GM18502 (cell line): ENCODE measurements at regions not wholly inside any gene's neighbourhood (a gene's known extent, or its start where the extent isn't known, plus 50 kb on each side); places are given as distances from the start of the nearest gene placed in this dataset.
"Not testable (repeated sequence)": the region's sequence is repeated elsewhere in the genome, so short reads cannot be mapped to it uniquely, and the experiment has no call there.

ENCODE experiments used
- ATAC-seq: cut with Tn5 transposase; IDR thresholded peaks from one replicate; pipeline ENCODE4 v1.9.1; 2021; ENCODE audit warnings: mild to moderate bottlenecking; ENCODE audit not compliant: unreplicated experiment, poor library complexity

- ATAC-seq: no peak
Measured at GRCh38 chr6:88459189-88459588, 293.0 kb upstream of the CNR1 start.

DNA sequence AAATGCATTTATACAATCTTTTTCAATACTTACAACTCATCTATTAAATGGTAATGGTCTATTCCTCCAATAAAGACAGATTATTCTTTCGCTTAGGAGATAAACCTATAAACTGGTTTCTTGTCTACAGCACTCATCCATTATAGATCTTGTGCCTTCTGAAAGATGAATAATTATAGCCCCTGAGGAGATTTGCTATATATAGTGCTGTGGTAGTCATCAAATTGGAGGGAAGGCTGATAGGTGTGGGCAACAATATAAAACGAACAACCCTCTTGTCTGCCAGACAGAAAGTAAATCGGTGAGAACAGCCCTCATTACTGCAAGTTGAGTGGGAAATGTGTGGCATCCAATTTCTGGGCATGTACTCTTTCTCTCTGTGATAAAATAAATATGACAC is 292.5 kb upstream of the CNR1 start:
- no peak for ATAC-seq

DNA sequence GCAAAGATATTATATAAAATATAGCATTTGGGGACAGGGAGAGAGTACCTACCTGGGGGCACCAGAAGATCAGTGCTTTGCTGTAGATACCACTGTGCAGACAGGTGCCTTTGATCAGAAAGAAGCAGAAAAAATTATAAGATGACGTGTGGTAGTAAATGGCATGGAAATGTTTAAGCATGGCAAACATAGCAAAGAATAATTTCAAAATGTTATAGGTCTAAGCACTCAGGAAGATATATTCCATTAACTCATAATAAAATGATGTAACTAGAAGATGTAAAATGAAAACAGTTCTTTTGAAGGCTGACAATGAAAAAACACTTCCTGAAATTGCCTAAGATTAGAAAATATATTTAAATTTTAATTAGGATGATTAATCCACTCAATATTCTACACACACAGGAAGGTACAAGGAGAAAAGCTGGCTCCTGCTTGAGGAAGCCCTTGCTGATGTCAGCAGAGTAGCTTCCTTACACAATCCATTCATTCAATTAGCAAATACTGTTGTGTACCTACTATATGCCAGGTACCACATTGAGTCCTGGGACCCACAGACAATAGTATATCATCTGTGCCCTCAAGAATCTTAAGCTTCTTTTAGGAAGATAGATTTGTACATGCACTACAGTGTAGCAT is 290.2 kb upstream of the CNR1 start:
- no peak for ATAC-seq

GRCh38 chr6:88455317-88455716 is 289.2 kb upstream of the CNR1 start:
- no peak for ATAC-seq

DNA sequence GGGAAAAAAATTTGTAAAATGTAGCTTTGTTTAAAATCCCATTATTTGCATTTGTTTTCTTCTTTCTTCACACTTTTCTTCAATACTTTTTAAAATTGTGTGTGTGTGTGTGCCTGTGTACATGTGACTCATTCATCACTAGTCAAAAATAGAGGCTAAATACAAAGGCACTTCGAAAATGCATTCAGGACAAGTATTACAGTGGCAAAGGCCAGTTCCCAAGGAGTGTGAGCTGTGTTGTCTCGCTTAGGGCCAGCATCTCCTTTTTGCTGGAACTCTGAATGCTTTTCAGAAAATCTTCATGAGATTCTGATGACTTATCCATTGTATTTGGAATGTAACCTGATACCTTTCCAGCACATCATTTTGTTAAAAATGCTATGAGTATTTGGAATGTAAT is 288.5 kb upstream of the CNR1 start:
- ATAC-seq: no peak

- ATAC-seq: no peak
Measured at GRCh38 chr6:88449770-88450169, 283.6 kb upstream of the CNR1 start.

- ATAC-seq: no peak
Measured at GRCh38 chr6:88445188-88445965, 279.2 kb upstream of the CNR1 start.

DNA sequence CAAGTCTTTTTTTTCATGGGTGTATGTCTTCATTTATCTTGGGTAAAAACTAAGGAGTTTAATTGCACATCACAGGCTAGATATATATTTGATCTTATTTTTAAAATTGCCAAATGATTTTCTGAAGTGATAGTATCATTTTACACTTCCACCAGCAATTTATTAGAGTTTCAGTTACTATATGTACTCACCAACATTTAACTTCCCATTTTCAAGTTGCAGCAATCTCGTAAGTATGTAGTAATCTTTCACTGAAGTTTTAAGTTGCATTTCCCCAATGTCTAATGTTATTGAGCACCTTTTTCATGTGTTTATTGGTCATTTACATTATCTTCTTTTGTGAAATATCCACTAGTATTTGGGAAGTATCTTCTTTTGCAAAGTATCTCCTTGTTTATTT is 277.4 kb upstream of the CNR1 start:
- no peak for ATAC-seq

DNA sequence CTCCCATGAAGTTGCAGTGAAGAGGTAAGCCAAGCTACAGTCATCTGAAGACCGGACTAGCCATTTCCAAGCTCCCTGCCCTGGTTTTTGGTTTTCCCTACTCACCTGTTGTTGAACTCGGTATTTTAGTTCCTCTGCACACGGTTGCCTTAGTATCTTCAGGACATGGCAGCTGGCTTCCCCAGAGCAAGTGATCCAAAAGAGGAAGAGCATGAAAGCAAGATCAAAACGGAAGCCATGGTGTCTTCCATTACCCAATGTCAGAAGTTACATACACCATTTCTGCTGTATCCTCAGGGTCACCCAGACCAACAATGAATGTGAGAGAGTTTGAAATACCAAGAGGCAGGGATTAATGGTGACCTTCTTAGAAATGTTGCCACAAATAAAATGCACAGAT is 276.6 kb upstream of the CNR1 start:
- ATAC-seq: no peak

GRCh38 chr6:88441346-88441745 is 275.2 kb upstream of the CNR1 start:
- ATAC-seq: no peak

GRCh38 chr6:88428068-88428467 is 261.9 kb upstream of the CNR1 start:
- no peak for ATAC-seq

- ATAC-seq: no peak
Measured at GRCh38 chr6:88426005-88426404, 259.9 kb upstream of the CNR1 start.

GRCh38 chr6:88422831-88423230 is 256.7 kb upstream of the CNR1 start:
- ATAC-seq: no peak

- ATAC-seq: not testable (repeated sequence)
Measured at GRCh38 chr6:88420967-88421488, 254.9 kb upstream of the CNR1 start.

DNA sequence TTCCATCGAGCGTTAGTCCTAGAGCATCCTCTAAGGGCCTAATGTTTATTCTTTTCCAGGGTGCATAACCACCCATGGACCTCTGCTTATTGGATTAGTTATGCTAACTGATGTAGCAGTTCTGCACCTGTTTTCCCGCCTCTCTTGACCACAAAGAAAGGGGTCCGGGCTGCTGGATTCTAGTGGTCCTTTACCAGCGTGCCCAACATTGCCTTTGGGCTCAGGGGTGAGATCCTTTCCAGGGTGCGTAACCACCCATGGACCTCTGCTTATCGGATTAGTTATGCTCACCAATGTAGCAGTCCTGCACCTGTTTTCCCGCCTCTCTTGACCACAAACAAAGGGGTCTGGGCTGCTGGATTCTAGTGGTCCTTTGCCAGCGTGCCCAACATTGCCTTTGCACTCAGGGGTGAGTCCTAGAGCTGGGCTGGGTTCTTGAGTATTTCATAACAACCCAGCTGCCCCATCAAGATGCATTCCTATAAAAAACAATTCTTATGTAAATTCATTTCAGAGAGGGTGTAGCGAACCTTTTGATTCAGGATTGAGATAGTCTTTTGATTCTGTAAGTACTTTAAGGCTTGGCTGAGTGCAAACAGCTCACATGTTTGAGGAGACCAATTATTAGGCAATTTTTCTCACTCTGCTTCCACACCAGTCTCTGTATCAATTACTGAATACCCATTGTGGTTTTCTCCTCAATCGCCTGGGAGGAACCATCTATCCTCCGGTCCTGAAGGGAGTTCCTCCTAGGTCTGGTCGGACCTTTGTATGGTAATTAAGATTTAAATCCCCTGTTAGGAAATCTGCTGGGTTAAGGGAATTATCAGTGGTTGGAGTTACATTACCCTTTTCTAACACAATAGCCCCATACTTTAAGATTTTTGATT is 253.0 kb upstream of the CNR1 start:
- ATAC-seq: not testable (repeated sequence)

DNA sequence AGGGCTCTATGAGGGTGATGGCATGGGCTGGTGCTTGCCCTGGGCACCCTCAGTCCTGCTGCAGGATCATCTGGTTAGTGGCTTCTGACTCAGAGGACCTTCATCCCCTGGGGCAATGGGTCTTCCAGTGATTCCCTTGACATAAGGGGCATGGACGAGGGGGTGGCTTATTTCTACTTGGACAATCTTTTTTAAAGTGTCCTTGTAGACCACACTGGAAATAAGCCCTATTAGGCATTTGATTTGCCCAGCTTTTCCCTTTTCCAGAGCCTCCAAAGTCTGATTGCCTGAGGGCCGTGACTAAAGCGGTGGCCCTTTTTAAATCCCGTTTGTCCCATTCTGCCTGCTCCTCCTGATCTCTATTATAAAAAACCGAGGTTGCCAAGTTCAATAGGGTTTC is 251.2 kb upstream of the CNR1 start:
- ATAC-seq: not testable (repeated sequence)

- ATAC-seq: no peak
Measured at GRCh38 chr6:88413459-88413858, 247.3 kb upstream of the CNR1 start.

GRCh38 chr6:88408355-88408754 is 242.2 kb upstream of the CNR1 start:
- not testable (repeated sequence) for ATAC-seq

- ATAC-seq: not testable (repeated sequence)
Measured at GRCh38 chr6:88406674-88407073, 240.5 kb upstream of the CNR1 start.

GRCh38 chr6:88403486-88403885 is 237.3 kb upstream of the CNR1 start:
- no peak for ATAC-seq

GRCh38 chr6:88402909-88403308 is 236.8 kb upstream of the CNR1 start:
- ATAC-seq: no peak
